ENCODE measurements at regions not wholly inside any gene's neighbourhood (a gene's known extent, or its start where the extent isn't known, plus 50 kb on each side); places are given as distances from the start of the nearest gene placed in this dataset.

GRCh38 chr22:47687776-47688175 lies 925.3 kb downstream of the TBC1D22A start:
- DNase-seq, result no peak

- no peak for DNase-seq
These were observed 924.9 kb downstream of the TBC1D22A start for GRCh38 chr22:47687346-47687655.

GRCh38 chr22:47686594-47687345 lies 924.3 kb downstream of the TBC1D22A start:
- DNase-seq, result no peak

- DNase-seq, result no peak
These were observed 919.1 kb downstream of the TBC1D22A start for GRCh38 chr22:47681411-47682165.

- DNase-seq, result no peak
These were observed 916.3 kb downstream of the TBC1D22A start for GRCh38 chr22:47678636-47679287.

GRCh38 chr22:47678048-47678447 lies 915.6 kb downstream of the TBC1D22A start:
- DNase-seq, result no peak

GRCh38 chr22:47676685-47677084 lies 914.2 kb downstream of the TBC1D22A start:
- no peak for DNase-seq

GRCh38 chr22:47674600-47674999 lies 912.1 kb downstream of the TBC1D22A start:
- no peak for DNase-seq

GRCh38 chr22:47673557-47673956 lies 911.1 kb downstream of the TBC1D22A start:
- no peak for DNase-seq

GRCh38 chr22:47672526-47672925 lies 910.1 kb downstream of the TBC1D22A start:
- DNase-seq, result no peak

- DNase-seq, result no peak
These were observed 902.7 kb downstream of the TBC1D22A start for GRCh38 chr22:47665151-47665550.

- DNase-seq, result no peak
These were observed 901.5 kb downstream of the TBC1D22A start for GRCh38 chr22:47663615-47664605.

GRCh38 chr22:47659467-47660223 lies 897.2 kb downstream of the TBC1D22A start:
- DNase-seq, result no peak

- no peak for DNase-seq
These were observed 895.7 kb downstream of the TBC1D22A start for GRCh38 chr22:47658182-47658581.

GRCh38 chr22:47657224-47657623 lies 894.8 kb downstream of the TBC1D22A start:
- no peak for DNase-seq

GRCh38 chr22:47656806-47657205 lies 894.4 kb downstream of the TBC1D22A start:
- no peak for DNase-seq

GRCh38 chr22:47655930-47656329 lies 893.5 kb downstream of the TBC1D22A start:
- DNase-seq, result no peak

- DNase-seq, result no peak
These were observed 892.6 kb downstream of the TBC1D22A start for GRCh38 chr22:47654922-47655491.

GRCh38 chr22:47653921-47654320 lies 891.5 kb downstream of the TBC1D22A start:
- DNase-seq, result no peak

- DNase-seq, result no peak
These were observed 889.0 kb downstream of the TBC1D22A start for GRCh38 chr22:47651216-47651987.

- DNase-seq, result no peak
These were observed 885.3 kb downstream of the TBC1D22A start for GRCh38 chr22:47647720-47648119.
